ENCODE measurements at regions not wholly inside any gene's neighbourhood (a gene's known extent, or its start where the extent isn't known, plus 50 kb on each side); places are given as distances from the start of the nearest gene placed in this dataset.

GRCh38 chr9:17059465-17059864, 75.4 kb upstream of the CNTLN start:
- no peak for TF ChIP-seq POLR2A (IDR thresholded peaks at IDR 0.05)
- TF ChIP-seq POLR2AphosphoS5 (IDR thresholded peaks at IDR 0.05) = no peak
- no peak for TF ChIP-seq CTCF (IDR thresholded peaks at IDR 0.05)

All from breast epithelium (tissue), 3 donors.